Stimulated activated CD8-positive, alpha-beta memory T cell treated with anti-CD3 and anti-CD28 coated beads, Interleukin-15, amount 100 ng/mL, for 24 hours (primary cell): ENCODE measurements at regions not wholly inside any gene's neighbourhood (a gene's known extent, or its start where the extent isn't known, plus 50 kb on each side); places are given as distances from the start of the nearest gene placed in this dataset.

Experiments used
- DNase-seq: peaks from one replicate; pipeline ENCODE4 v3.0.0-alpha.2; 2020; ENCODE audit warnings: low read depth

- no peak for DNase-seq
These were observed 405.4 kb downstream of the DMAC1 start for GRCh38 chr9:7394002-7394774.

- no peak for DNase-seq
These were observed 407.4 kb downstream of the DMAC1 start for GRCh38 chr9:7392148-7392547.

GRCh38 chr9:7388755-7389154, 410.8 kb downstream of the DMAC1 start:
- DNase-seq, result no peak

- no peak for DNase-seq
These were observed 411.7 kb downstream of the DMAC1 start for GRCh38 chr9:7387840-7388239.

- DNase-seq, result no peak
These were observed 417.3 kb downstream of the DMAC1 start for GRCh38 chr9:7382304-7382703.

GRCh38 chr9:7377489-7377888, 422.1 kb downstream of the DMAC1 start:
- DNase-seq, result no peak

- no peak for DNase-seq
These were observed 422.7 kb downstream of the DMAC1 start for GRCh38 chr9:7376833-7377232.

- no peak for DNase-seq
These were observed 423.4 kb downstream of the DMAC1 start for GRCh38 chr9:7376213-7376612.

GRCh38 chr9:7375013-7375511, 424.5 kb downstream of the DMAC1 start:
- DNase-seq, result no peak

- no peak for DNase-seq
These were observed 428.6 kb downstream of the DMAC1 start for GRCh38 chr9:7370988-7371387.

GRCh38 chr9:7370381-7370780, 429.2 kb downstream of the DMAC1 start:
- DNase-seq, result no peak

- DNase-seq, result no peak
These were observed 430.2 kb downstream of the DMAC1 start for GRCh38 chr9:7369384-7369821.

- no peak for DNase-seq
These were observed 430.9 kb downstream of the DMAC1 start for GRCh38 chr9:7368410-7369292.

GRCh38 chr9:7367726-7368125, 431.9 kb downstream of the DMAC1 start:
- no peak for DNase-seq

GRCh38 chr9:7366121-7366520, 433.5 kb downstream of the DMAC1 start:
- no peak for DNase-seq

- DNase-seq, result no peak
These were observed 435.7 kb downstream of the DMAC1 start for GRCh38 chr9:7363777-7364477.

GRCh38 chr9:7360513-7360912, 439.1 kb downstream of the DMAC1 start:
- no peak for DNase-seq

- no peak for DNase-seq
These were observed 440.7 kb downstream of the DMAC1 start for GRCh38 chr9:7358876-7359275.

- no peak for DNase-seq
These were observed 444.9 kb downstream of the DMAC1 start for GRCh38 chr9:7354704-7355103.

- DNase-seq, result no peak
These were observed 450.9 kb downstream of the DMAC1 start for GRCh38 chr9:7348692-7349091.

GRCh38 chr9:7347556-7347955, 452.0 kb downstream of the DMAC1 start:
- no peak for DNase-seq

- DNase-seq, result no peak
These were observed 453.4 kb downstream of the DMAC1 start for GRCh38 chr9:7346144-7346543.
